ENCODE measurements at regions not wholly inside any gene's neighbourhood (a gene's known extent, or its start where the extent isn't known, plus 50 kb on each side); places are given as distances from the start of the nearest gene placed in this dataset.
"Not testable (repeated sequence)": the region's sequence is repeated elsewhere in the genome, so short reads cannot be mapped to it uniquely, and the experiment has no call there.

- DNase-seq (ENCODE audit: low spot score): no peak
These were observed 49.7 kb downstream of the SIPA1L2 start for GRCh38 chr1:232579958-232580941.

GRCh38 chr1:232579466-232579865 lies 50.5 kb downstream of the SIPA1L2 start:
- DNase-seq (ENCODE audit: low spot score): no peak

- no peak for DNase-seq (ENCODE audit: low spot score)
These were observed 51.2 kb downstream of the SIPA1L2 start for GRCh38 chr1:232578651-232579195.

- no peak for DNase-seq (ENCODE audit: low spot score)
These were observed 52.2 kb downstream of the SIPA1L2 start for GRCh38 chr1:232577772-232578171.

- DNase-seq (ENCODE audit: low spot score): no peak
These were observed 53.4 kb downstream of the SIPA1L2 start for GRCh38 chr1:232576537-232576936.

- no peak for DNase-seq (ENCODE audit: low spot score)
These were observed 54.2 kb downstream of the SIPA1L2 start for GRCh38 chr1:232575763-232576040.

- no peak for DNase-seq (ENCODE audit: low spot score)
These were observed 54.8 kb downstream of the SIPA1L2 start for GRCh38 chr1:232574889-232575762.

GRCh38 chr1:232574077-232574476 lies 55.9 kb downstream of the SIPA1L2 start:
- DNase-seq (ENCODE audit: low spot score): no peak

- no peak for DNase-seq (ENCODE audit: low spot score)
These were observed 58.4 kb downstream of the SIPA1L2 start for GRCh38 chr1:232571523-232571922.

GRCh38 chr1:232570007-232570406 lies 59.9 kb downstream of the SIPA1L2 start:
- no peak for DNase-seq (ENCODE audit: low spot score)

- DNase-seq (ENCODE audit: low spot score): not testable (repeated sequence)
These were observed 60.4 kb downstream of the SIPA1L2 start for GRCh38 chr1:232569554-232569921.

GRCh38 chr1:232568906-232569553 lies 60.9 kb downstream of the SIPA1L2 start:
- DNase-seq (ENCODE audit: low spot score): no peak

GRCh38 chr1:232568331-232568852 lies 61.5 kb downstream of the SIPA1L2 start:
- DNase-seq (ENCODE audit: low spot score): no peak

GRCh38 chr1:232566093-232566492 lies 63.8 kb downstream of the SIPA1L2 start:
- DNase-seq (ENCODE audit: low spot score): no peak

GRCh38 chr1:232562855-232563510 lies 67.0 kb downstream of the SIPA1L2 start:
- DNase-seq (ENCODE audit: low spot score): no peak

GRCh38 chr1:232561381-232561780 lies 68.6 kb downstream of the SIPA1L2 start:
- DNase-seq (ENCODE audit: low spot score): no peak

GRCh38 chr1:232560940-232561339 lies 69.0 kb downstream of the SIPA1L2 start:
- DNase-seq (ENCODE audit: low spot score): no peak

GRCh38 chr1:232558954-232559353 lies 71.0 kb downstream of the SIPA1L2 start:
- DNase-seq (ENCODE audit: low spot score): no peak

GRCh38 chr1:232557502-232558191 lies 72.3 kb downstream of the SIPA1L2 start:
- no peak for DNase-seq (ENCODE audit: low spot score)

GRCh38 chr1:232557096-232557495 lies 72.8 kb downstream of the SIPA1L2 start:
- no peak for DNase-seq (ENCODE audit: low spot score)

GRCh38 chr1:232556351-232556750 lies 73.6 kb downstream of the SIPA1L2 start:
- DNase-seq (ENCODE audit: low spot score): no peak

Data from D341Med (cell line).